Activated naive CD8-positive, alpha-beta T cell treated with anti-CD3 and anti-CD28 coated beads, Interleukin-2, amount 10 ng/mL, durations not matched to agents 7 days and 5 days (primary cell): ENCODE measurements at regions not wholly inside any gene's neighbourhood (a gene's known extent, or its start where the extent isn't known, plus 50 kb on each side); places are given as distances from the start of the nearest gene placed in this dataset.
"Not testable (repeated sequence)": the region's sequence is repeated elsewhere in the genome, so short reads cannot be mapped to it uniquely, and the experiment has no call there.

ENCODE experiments used
- ATAC-seq: fragments of 150-1000 bp; cut with Tn5 transposase; one replicate; pipeline ENCODE4 v1.10.0; 2021; ENCODE audit warnings: low read depth, moderate library complexity
- POLR2A ChIA-PET: fragments of 350-600 bp; sonication (Branson Sonifier 250); formaldehyde crosslinking; loops from one replicate; lab custom pipeline; 2021; ENCODE audit warnings: antibody characterized with exemption; lab: Charles Lee
- DNase-seq: peaks from one replicate; pipeline ENCODE4 v3.0.0; 2021
- H3K27ac Mint-ChIP-seq: one replicate; pipeline ENCODE4 v1.8.0; 2022; ENCODE audit warnings: mild to moderate bottlenecking, mixed read lengths
- H3K27me3 Mint-ChIP-seq: one replicate; pipeline ENCODE4 v1.8.0; 2022; ENCODE audit warnings: mild to moderate bottlenecking, moderate library complexity, mixed read lengths
- H3K36me3 Mint-ChIP-seq: one replicate; pipeline ENCODE4 v1.8.0; 2021; ENCODE audit warnings: mild to moderate bottlenecking, mixed read lengths
- H3K4me1 Mint-ChIP-seq: one replicate; pipeline ENCODE4 v1.8.0; 2021; ENCODE audit warnings: mixed read lengths
- H3K4me3 Mint-ChIP-seq: one replicate; pipeline ENCODE4 v1.8.0; 2022; ENCODE audit warnings: mild to moderate bottlenecking, moderate library complexity, mixed read lengths
- H3K9me3 Mint-ChIP-seq: one replicate; pipeline ENCODE4 v1.8.0; 2021; ENCODE audit warnings: mixed read lengths

- Mint-ChIP-seq H3K27ac (no peak overlapping the region), H3K36me3 (no peaks in the 10 kb centered on the region), H3K4me1 (no peaks in the 10 kb centered on the region), H3K9me3 (no peaks in the 10 kb centered on the region), H3K4me3 (no peak overlapping the region), H3K27me3 (no peaks in the 10 kb centered on the region)
- POLR2A ChIA-PET: no interaction called here
- no peak for ATAC-seq
- no peak for DNase-seq
Observed at GRCh38 chr4:103449296-103450023, 251.3 kb upstream of the CENPE start.

GRCh38 chr4:103445377-103445776 lies 247.2 kb upstream of the CENPE start:
- DNase-seq (no peak), ATAC-seq (no peak)
- no peaks in the 10 kb centered on the region for H3K9me3 Mint-ChIP-seq
- H3K27me3 Mint-ChIP-seq: no peaks in the 10 kb centered on the region
- no peaks in the 10 kb centered on the region for H3K4me1 Mint-ChIP-seq
- no peak overlapping the region for H3K27ac Mint-ChIP-seq
- H3K4me3 Mint-ChIP-seq: no peak overlapping the region
- POLR2A ChIA-PET: no interaction called here
- H3K36me3 Mint-ChIP-seq: no peaks in the 10 kb centered on the region

DNA sequence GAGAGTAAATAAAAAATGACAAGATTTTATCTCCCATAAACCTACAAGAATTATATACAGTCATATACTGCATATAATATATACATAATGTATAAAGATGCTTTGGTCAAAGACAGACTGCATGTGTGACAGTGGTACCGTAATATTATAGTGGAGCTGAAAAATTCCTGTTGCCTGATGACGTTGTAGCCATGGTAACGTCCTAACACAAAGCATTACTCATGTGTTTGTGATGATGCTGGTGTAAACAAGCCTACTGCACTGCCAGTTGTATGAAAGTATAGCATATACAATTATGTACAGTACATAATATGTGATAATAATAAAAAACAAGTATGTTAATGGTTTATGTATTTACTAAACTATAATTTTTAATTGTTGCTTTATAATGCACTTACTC lies 245.2 kb upstream of the CENPE start:
- H3K4me3 Mint-ChIP-seq: no peak overlapping the region
- ATAC-seq: no peak
- H3K36me3 Mint-ChIP-seq: no peaks in the 10 kb centered on the region
- H3K4me1 Mint-ChIP-seq: no peaks in the 10 kb centered on the region
- H3K27me3 Mint-ChIP-seq: no peaks in the 10 kb centered on the region
- no peaks in the 10 kb centered on the region for H3K9me3 Mint-ChIP-seq
- H3K27ac Mint-ChIP-seq: no peak overlapping the region
- no peak for DNase-seq
- POLR2A ChIA-PET: no interaction called here

DNA sequence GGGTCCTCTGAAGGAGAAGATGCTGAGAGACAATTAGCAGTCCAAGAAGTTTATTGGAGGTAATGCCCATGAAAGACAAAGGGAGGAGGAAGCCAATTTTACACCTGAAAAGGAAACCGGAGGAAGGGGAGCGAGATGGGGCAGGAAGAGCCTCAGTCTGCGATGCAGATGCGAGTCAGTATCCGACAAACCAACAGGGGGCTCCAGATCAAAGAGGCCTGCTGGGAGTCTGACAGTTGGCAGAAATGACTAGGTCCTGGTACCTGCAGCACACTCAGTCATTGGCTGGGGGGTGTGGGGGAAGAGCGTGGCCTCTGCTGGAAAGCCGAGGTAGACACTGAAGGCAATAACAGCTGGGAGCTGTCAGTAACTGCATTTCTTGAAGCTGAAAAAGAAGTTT lies 231.1 kb upstream of the CENPE start:
- Mint-ChIP-seq H3K27me3 (no peaks in the 10 kb centered on the region), H3K4me3 (no peak overlapping the region), H3K4me1 (no peaks in the 10 kb centered on the region), H3K27ac (no peak overlapping the region), H3K36me3 (no peaks in the 10 kb centered on the region), H3K9me3 (no peaks in the 10 kb centered on the region)
- no peak for ATAC-seq
- POLR2A ChIA-PET: no interaction called here
- no peak for DNase-seq

DNA sequence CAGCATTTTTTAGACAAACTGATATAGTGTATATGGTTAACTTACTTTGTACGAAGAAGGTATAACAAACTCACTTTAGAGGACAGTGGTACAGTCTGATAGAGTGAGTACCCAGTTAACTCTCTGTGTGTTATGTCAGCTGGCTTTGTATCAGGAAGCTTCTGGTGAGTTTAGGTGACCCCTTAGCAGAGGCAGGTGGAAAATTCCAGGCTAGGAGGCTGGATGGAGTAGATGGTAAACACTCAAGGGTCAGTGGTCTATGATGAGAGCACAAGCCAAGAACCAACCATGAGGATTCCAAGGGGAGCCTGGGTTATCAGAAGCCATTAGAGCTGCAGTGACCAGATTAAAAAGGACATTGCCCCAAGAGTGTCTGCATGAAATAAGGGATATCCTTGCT lies 227.3 kb upstream of the CENPE start:
- ATAC-seq: no peak
- Mint-ChIP-seq H3K27me3 (no peaks in the 10 kb centered on the region), H3K4me3 (no peak overlapping the region), H3K36me3 (no peaks in the 10 kb centered on the region), H3K4me1 (no peaks in the 10 kb centered on the region), H3K9me3 (no peaks in the 10 kb centered on the region), H3K27ac (no peak overlapping the region)
- POLR2A ChIA-PET: no interaction called here
- no peak for DNase-seq

DNA sequence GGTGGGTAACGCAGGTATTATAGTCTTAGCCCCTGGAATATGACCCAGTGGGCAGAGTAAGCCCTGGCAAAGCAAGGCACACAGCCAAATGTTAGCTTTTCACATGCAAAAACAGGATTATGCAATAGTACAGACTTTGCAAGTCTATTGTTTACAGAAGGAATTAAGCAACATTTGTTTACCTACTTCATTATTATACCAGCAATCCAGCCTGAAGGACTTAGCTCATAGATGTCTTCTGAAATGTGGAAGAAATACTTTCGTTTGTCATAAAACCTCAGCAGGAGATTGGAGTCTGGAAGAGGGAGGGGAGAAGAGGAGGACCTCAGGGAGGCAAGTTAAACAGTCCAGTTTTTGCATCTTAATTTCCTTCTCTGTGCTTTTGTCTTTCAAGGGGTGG lies 226.7 kb upstream of the CENPE start:
- no peak overlapping the region for H3K27ac Mint-ChIP-seq
- POLR2A ChIA-PET: no interaction called here
- no peaks in the 10 kb centered on the region for H3K9me3 Mint-ChIP-seq
- no peaks in the 10 kb centered on the region for H3K4me1 Mint-ChIP-seq
- no peaks in the 10 kb centered on the region for H3K36me3 Mint-ChIP-seq
- H3K4me3 Mint-ChIP-seq: no peak overlapping the region
- no peaks in the 10 kb centered on the region for H3K27me3 Mint-ChIP-seq
- ATAC-seq (no peak), DNase-seq (no peak)

GRCh38 chr4:103423261-103423660 lies 225.1 kb upstream of the CENPE start:
- Mint-ChIP-seq H3K27me3 (no peaks in the 10 kb centered on the region), H3K4me3 (no peak overlapping the region), H3K27ac (no peak overlapping the region), H3K36me3 (no peaks in the 10 kb centered on the region), H3K9me3 (no peaks in the 10 kb centered on the region), H3K4me1 (no peaks in the 10 kb centered on the region)
- POLR2A ChIA-PET: interaction anchor here (0.7 kb wide), 1 partner anchor 11 kb away, joined by 9 read pairs; no protein-coding TSS in a partner anchor
- ATAC-seq: no peak
- no peak for DNase-seq

DNA sequence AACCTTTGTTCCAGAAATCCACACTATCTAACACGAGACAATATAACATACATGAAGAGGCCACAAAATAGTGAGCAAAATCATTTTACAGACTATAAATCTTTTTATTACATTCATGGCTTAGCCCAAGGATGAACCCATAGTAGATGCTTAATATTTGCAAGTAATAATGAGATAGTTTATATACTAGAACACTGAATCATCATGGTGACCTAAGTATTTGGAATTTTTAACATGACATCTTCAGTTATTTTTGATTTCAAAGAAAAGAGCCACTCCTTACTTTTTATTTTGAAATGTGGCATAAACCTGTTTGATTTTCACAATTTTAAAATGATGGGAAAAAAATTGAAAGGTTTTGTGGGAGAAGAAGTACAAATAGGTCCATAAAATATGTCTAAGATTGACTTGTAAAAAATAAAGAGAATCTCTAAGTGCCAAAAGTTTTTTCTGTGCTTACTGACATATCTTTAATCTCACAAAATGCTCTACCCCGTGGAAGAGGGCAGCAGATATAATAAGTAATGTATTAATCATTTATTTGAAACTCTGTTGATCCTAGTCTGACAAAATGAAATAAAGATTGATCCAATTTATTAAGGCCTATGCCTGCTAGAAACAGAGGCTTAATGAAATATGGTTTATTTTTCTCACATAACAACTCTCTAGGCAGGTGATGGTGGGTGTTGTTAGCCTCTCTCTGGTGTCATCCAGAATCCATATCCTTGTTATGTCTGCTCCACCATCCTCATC lies 224.5 kb upstream of the CENPE start:
- Mint-ChIP-seq H3K36me3 (no peaks in the 10 kb centered on the region), H3K27ac (no peak overlapping the region), H3K4me3 (no peak overlapping the region), H3K27me3 (no peaks in the 10 kb centered on the region), H3K9me3 (no peaks in the 10 kb centered on the region), H3K4me1 (no peaks in the 10 kb centered on the region)
- POLR2A ChIA-PET: no interaction called here
- no peak for ATAC-seq
- no peak for DNase-seq

DNA sequence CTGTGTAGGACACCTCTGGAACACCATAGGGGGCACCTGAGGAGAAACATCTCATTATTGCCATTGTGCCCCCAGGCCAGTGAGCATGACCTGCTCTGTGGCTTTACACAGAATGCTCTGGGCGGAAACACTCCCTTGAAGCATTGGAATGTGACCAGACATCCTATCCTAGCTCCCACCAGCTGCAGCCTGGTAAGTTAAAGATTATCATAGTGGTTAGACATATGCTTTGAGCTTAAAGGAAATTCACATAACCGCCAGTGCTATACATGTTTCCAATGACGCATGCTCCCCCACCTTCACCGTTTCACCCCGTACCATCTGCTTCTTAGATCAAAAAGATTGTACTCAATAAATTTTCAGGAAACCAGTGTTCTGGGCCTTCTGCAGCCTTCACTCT lies 217.7 kb upstream of the CENPE start:
- POLR2A ChIA-PET: no interaction called here
- H3K36me3 Mint-ChIP-seq: no peaks in the 10 kb centered on the region
- DNase-seq (no peak), ATAC-seq (no peak)
- no peaks in the 10 kb centered on the region for H3K27me3 Mint-ChIP-seq
- H3K4me1 Mint-ChIP-seq: no peaks in the 10 kb centered on the region
- H3K9me3 Mint-ChIP-seq: no peaks in the 10 kb centered on the region
- H3K4me3 Mint-ChIP-seq: no peak overlapping the region
- H3K27ac Mint-ChIP-seq: no peak overlapping the region

GRCh38 chr4:103412646-103413045 lies 214.5 kb upstream of the CENPE start:
- not testable (repeated sequence) for H3K4me1 Mint-ChIP-seq, H3K36me3 Mint-ChIP-seq, H3K4me3 Mint-ChIP-seq, H3K27ac Mint-ChIP-seq, ATAC-seq, H3K9me3 Mint-ChIP-seq, DNase-seq, H3K27me3 Mint-ChIP-seq
- POLR2A ChIA-PET: interaction anchor here (0.6 kb wide), 1 partner anchor 11 kb away, joined by 9 read pairs; no protein-coding TSS in a partner anchor

GRCh38 chr4:103410386-103410785 lies 212.2 kb upstream of the CENPE start:
- H3K4me3 Mint-ChIP-seq: no peak overlapping the region
- H3K27ac Mint-ChIP-seq: no peak overlapping the region
- POLR2A ChIA-PET: no interaction called here
- H3K4me1 Mint-ChIP-seq: no peaks in the 10 kb centered on the region
- no peaks in the 10 kb centered on the region for H3K36me3 Mint-ChIP-seq
- H3K9me3 Mint-ChIP-seq: no peaks in the 10 kb centered on the region
- ATAC-seq (no peak), DNase-seq (no peak)
- H3K27me3 Mint-ChIP-seq: no peaks in the 10 kb centered on the region

DNA sequence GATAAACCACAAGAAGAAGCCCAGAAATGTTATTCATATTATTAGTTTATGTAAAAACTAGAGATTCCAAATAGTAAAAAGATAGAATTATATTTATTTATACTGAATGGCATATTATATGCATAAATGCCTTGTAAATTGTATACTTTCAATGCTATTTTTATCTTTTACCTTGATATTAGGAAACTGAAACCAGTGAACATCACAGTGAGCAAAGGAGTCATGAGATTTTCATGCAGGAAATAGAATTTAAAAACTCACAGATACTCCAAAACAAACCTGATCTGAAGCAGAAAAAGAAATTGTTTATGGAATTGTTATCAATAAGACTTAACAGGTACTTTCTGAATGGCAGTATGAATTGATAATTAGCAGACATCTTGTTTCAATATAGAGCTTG lies 207.3 kb upstream of the CENPE start:
- POLR2A ChIA-PET: no interaction called here
- no peak for ATAC-seq
- Mint-ChIP-seq H3K4me3 (no peak overlapping the region), H3K27me3 (no peaks in the 10 kb centered on the region), H3K9me3 (no peaks in the 10 kb centered on the region), H3K36me3 (no peaks in the 10 kb centered on the region), H3K27ac (no peak overlapping the region), H3K4me1 (no peaks in the 10 kb centered on the region)
- no peak for DNase-seq

- DNase-seq: no peak
- no peaks in the 10 kb centered on the region for H3K27me3 Mint-ChIP-seq
- no peaks in the 10 kb centered on the region for H3K4me1 Mint-ChIP-seq
- ATAC-seq: no peak
- no peaks in the 10 kb centered on the region for H3K9me3 Mint-ChIP-seq
- no peak overlapping the region for H3K27ac Mint-ChIP-seq
- POLR2A ChIA-PET: no interaction called here
- no peak overlapping the region for H3K4me3 Mint-ChIP-seq
- no peaks in the 10 kb centered on the region for H3K36me3 Mint-ChIP-seq
Observed at GRCh38 chr4:103403619-103404018, 205.5 kb upstream of the CENPE start.

DNA sequence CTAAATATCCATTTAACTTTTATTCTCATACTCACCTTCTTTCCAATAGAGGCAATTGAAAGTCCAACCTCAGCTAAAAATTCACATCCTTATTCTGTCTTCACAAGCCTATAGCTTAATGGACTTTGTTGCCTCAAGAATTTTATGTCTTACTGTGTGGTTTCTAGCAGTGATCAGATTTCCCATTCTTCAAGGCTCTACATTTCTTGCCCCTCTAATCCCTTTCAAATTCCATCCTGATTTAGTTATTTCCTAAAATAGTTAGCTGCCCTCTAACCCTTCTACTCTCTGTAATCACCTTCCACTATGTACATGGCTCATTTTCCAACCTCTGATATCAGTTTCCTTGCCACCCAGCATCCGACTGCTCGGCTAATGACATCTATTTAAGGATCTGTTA lies 204.1 kb upstream of the CENPE start:
- POLR2A ChIA-PET: no interaction called here
- no peak for ATAC-seq
- H3K27me3 Mint-ChIP-seq: no peaks in the 10 kb centered on the region
- no peaks in the 10 kb centered on the region for H3K4me1 Mint-ChIP-seq
- H3K36me3 Mint-ChIP-seq: no peaks in the 10 kb centered on the region
- no peak for DNase-seq
- H3K9me3 Mint-ChIP-seq: no peaks in the 10 kb centered on the region
- H3K27ac Mint-ChIP-seq: no peak overlapping the region
- H3K4me3 Mint-ChIP-seq: no peak overlapping the region
